Calu3 (cell line): ENCODE measurements at regions not wholly inside any gene's neighbourhood (a gene's known extent, or its start where the extent isn't known, plus 50 kb on each side); places are given as distances from the start of the nearest gene placed in this dataset.

Experiments
- BruUV-seq: library from RNA; stranded (reverse); fragments of 400-500 nt; replicated peaks from 2 replicates; lab custom pipeline; 2021; lab: Mats Ljungman, UMichigan
- CTCF ChIA-PET: fragments of 300-600 bp; sonication (Branson Sonifier 250); formaldehyde crosslinking; loops from one replicate; lab custom pipeline; 2022; ENCODE audit warnings: antibody characterized with exemption; lab: Charles Lee
- DNase-seq: peaks from one replicate; pipeline ENCODE4 v3.0.0; 2022
- H3K27ac Mint-ChIP-seq: one replicate; pipeline ENCODE4 v1.8.0; 2022; ENCODE audit warnings: mixed read lengths; ENCODE audit not compliant: unreplicated experiment
- H3K27me3 Mint-ChIP-seq: one replicate; pipeline ENCODE4 v1.8.0; 2022; ENCODE audit warnings: mixed read lengths; ENCODE audit not compliant: unreplicated experiment
- H3K36me3 Mint-ChIP-seq: one replicate; pipeline ENCODE4 v1.8.0; 2022; ENCODE audit warnings: mild to moderate bottlenecking, moderate library complexity, mixed read lengths; ENCODE audit not compliant: insufficient read depth, unreplicated experiment
- H3K4me1 Mint-ChIP-seq: one replicate; pipeline ENCODE4 v1.8.0; 2022; ENCODE audit warnings: mild to moderate bottlenecking, low read depth, mixed read lengths; ENCODE audit not compliant: unreplicated experiment
- H3K4me3 Mint-ChIP-seq: one replicate; pipeline ENCODE4 v1.8.0; 2022; ENCODE audit warnings: mild to moderate bottlenecking, low read depth, moderate library complexity, mixed read lengths; ENCODE audit not compliant: unreplicated experiment
- H3K9me3 Mint-ChIP-seq: one replicate; pipeline ENCODE4 v1.8.0; 2022; ENCODE audit warnings: low read depth, mixed read lengths; ENCODE audit not compliant: unreplicated experiment
- intact Hi-C: fragments of 100-400 bp; cut with micrococcal nuclease; formaldehyde crosslinking; loops from one replicate; pipeline ENCODE4 v1.10.0; 2022; ENCODE audit not compliant: unreplicated experiment
- TF ChIP-seq, protein P1 (sequence below): fragments of 200-600 bp; IDR thresholded peaks from one replicate; pipeline ENCODE4 v1.8.0; 2022; ENCODE audit warnings: antibody characterized with exemption; ENCODE audit not compliant: unreplicated experiment

DNA sequence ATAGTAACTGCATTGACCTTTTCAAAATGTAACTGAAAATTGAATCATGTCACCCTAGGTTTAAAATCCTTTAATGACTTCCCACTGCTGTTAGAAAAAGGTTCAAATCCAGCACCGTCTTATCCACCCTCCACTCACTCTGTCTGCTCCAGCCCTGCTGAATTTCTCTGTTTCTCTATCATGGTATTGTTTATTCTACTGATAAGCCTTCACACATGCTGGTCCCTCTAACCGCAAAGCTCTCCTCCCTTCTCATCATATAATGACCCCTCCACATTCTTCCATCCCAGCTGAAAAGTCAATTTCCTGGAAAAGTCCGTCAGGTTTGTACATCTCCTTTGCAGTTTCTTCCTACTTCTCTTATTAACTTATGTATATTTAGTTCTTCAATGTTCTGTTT, 389.2 kb upstream of the F9 start:
- H3K27me3 Mint-ChIP-seq: no peaks in the 10 kb centered on the region
- H3K9me3 Mint-ChIP-seq: peaks cover 6% of the 10 kb centered on the region
- H3K27ac Mint-ChIP-seq: no peak overlapping the region
- DNase-seq: no peak
- no peak overlapping the region for H3K4me3 Mint-ChIP-seq
- H3K36me3 Mint-ChIP-seq: no peaks in the 10 kb centered on the region
- intact Hi-C loops: no loop called here
- no peaks in the 10 kb centered on the region for H3K4me1 Mint-ChIP-seq
- TF ChIP-seq, protein P1, sequence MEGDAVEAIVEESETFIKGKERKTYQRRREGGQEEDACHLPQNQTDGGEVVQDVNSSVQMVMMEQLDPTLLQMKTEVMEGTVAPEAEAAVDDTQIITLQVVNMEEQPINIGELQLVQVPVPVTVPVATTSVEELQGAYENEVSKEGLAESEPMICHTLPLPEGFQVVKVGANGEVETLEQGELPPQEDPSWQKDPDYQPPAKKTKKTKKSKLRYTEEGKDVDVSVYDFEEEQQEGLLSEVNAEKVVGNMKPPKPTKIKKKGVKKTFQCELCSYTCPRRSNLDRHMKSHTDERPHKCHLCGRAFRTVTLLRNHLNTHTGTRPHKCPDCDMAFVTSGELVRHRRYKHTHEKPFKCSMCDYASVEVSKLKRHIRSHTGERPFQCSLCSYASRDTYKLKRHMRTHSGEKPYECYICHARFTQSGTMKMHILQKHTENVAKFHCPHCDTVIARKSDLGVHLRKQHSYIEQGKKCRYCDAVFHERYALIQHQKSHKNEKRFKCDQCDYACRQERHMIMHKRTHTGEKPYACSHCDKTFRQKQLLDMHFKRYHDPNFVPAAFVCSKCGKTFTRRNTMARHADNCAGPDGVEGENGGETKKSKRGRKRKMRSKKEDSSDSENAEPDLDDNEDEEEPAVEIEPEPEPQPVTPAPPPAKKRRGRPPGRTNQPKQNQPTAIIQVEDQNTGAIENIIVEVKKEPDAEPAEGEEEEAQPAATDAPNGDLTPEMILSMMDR: no peak
- CTCF ChIA-PET: no interaction called here
- BruUV-seq: no TSS peak

DNA sequence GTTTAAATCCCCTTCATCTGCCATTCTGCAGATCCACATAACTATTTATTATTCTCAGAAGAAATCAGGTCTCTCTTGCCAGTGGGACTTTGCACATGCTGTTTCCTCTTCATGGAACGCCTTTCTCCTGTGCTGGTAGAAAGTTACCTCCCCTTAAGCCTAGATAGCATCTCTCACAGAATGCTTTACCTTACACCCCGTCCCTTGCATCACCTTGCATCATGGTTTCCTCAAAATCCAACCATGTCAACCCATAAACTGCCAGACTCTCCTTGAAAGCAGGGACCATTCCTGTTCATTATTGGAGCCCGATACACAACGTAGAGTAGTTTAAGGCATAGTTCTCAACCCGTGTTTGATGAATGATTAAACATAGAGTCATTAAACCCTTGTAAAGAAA, 396.2 kb upstream of the F9 start:
- Mint-ChIP-seq H3K27me3 (no peaks in the 10 kb centered on the region), H3K4me3 (no peak overlapping the region), H3K27ac (no peak overlapping the region), H3K4me1 (no peaks in the 10 kb centered on the region), H3K36me3 (no peaks in the 10 kb centered on the region), H3K9me3 (peaks cover 3% of the 10 kb centered on the region)
- TF ChIP-seq, protein P1: no peak
- CTCF ChIA-PET: no interaction called here
- intact Hi-C loops: no loop called here
- no TSS peak for BruUV-seq
- DNase-seq: no peak

DNA sequence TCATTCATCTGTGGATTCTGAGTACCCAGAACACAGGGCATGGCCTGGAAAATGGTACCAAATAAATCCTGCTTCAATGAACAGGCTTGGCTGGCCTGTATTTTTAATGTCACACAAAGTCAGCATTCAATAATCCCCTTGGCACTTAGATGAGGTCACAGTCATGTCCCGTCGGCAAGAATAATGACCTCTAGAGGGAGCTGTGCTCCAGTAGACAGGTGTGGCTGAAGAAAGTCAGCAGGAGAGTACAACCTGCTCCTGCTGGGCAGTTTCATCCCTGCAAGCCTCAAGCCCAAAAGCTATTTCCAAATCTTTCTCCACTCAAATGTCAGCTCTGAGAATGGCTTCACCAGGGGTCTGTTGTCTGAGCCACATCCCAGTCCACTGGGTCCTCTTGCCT, 404.0 kb upstream of the F9 start:
- peak; percentile 1 for DNase-seq
- BruUV-seq: no TSS peak
- H3K4me1 Mint-ChIP-seq: no peaks in the 10 kb centered on the region
- H3K27me3 Mint-ChIP-seq: no peaks in the 10 kb centered on the region
- intact Hi-C loops: no loop called here
- TF ChIP-seq, protein P1: no peak
- H3K27ac Mint-ChIP-seq: no peak overlapping the region
- no peak overlapping the region for H3K4me3 Mint-ChIP-seq
- H3K9me3 Mint-ChIP-seq: peaks cover 4% of the 10 kb centered on the region
- H3K36me3 Mint-ChIP-seq: no peaks in the 10 kb centered on the region
- CTCF ChIA-PET: interaction anchor here (0.6 kb wide), 1 partner anchor 1071 kb away, joined by 3 read pairs; no protein-coding TSS in a partner anchor

DNA sequence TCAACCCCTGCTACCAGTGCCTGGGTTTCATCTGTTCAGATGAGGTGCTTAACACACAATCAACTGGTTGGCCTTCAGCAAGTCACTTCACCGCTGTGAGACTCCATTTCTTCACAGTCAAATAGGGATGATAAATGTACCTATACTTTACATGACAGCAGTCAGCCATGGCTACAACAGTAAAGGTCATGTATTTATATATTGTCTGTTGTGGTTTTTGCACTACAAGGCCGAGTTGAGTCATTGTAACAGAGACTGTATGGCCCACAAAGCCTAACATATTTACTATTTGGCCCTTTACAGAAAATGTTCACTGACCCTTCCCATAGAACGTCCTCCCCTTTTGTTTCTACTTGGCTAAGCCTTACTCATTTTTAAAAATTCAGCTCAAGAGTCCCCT, 404.6 kb upstream of the F9 start:
- Mint-ChIP-seq H3K27me3 (no peaks in the 10 kb centered on the region), H3K4me3 (no peak overlapping the region), H3K36me3 (no peaks in the 10 kb centered on the region), H3K27ac (no peak overlapping the region), H3K4me1 (no peaks in the 10 kb centered on the region), H3K9me3 (peaks cover 4% of the 10 kb centered on the region)
- intact Hi-C loops: no loop called here
- no peak for DNase-seq
- CTCF ChIA-PET: interaction anchor here (0.6 kb wide), 1 partner anchor 1072 kb away, joined by 3 read pairs; no protein-coding TSS in a partner anchor
- TF ChIP-seq, protein P1: no peak
- no TSS peak for BruUV-seq
